ENCODE measurements at regions not wholly inside any gene's neighbourhood (a gene's known extent, or its start where the extent isn't known, plus 50 kb on each side); places are given as distances from the start of the nearest gene placed in this dataset.
"Not testable (repeated sequence)": the region's sequence is repeated elsewhere in the genome, so short reads cannot be mapped to it uniquely, and the experiment has no call there.

DNA sequence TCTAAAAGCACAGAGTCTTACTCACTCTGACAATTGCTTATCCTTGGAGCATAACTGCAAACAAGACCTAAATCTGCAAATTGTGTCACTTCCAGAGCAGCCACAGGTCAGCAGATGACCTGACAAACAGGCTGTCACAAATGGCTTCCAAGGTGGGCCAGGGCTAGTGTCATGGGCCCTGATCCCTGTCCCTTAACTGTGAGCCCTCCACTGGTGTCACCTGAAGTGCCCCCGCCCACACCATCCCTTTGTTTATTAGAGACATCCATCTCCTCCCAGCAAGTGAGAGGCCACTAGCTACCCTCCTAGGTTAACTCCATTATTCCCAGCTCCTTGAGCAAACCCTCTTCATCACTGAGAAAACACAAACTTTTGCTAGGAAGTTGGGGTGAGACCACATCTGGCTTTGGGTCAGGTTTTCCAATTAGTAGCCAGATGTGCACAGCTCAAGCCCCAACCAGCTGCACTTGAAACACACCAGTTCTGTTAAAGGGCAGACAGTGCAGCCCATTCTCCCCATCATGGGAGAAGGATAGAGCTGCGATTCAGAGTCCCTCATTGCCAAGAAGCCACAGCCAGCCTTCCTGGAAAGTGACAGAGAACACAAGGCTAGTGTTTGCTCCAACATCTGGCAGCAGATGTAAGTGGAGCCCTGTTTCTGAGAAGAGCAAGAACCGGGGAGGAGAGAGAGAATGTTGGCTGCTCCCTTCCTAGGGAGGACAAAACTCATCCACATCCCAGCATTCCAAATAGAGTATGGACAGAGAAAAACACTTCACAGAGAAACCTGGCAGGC lies 75.7 kb upstream of the NANOS1 start:
- no peak for DNase-seq

GRCh38 chr10:118955531-118955930 lies 74.0 kb upstream of the NANOS1 start:
- DNase-seq = no peak

- DNase-seq = no peak
These were observed 73.3 kb upstream of the NANOS1 start for GRCh38 chr10:118955951-118956801.

DNA sequence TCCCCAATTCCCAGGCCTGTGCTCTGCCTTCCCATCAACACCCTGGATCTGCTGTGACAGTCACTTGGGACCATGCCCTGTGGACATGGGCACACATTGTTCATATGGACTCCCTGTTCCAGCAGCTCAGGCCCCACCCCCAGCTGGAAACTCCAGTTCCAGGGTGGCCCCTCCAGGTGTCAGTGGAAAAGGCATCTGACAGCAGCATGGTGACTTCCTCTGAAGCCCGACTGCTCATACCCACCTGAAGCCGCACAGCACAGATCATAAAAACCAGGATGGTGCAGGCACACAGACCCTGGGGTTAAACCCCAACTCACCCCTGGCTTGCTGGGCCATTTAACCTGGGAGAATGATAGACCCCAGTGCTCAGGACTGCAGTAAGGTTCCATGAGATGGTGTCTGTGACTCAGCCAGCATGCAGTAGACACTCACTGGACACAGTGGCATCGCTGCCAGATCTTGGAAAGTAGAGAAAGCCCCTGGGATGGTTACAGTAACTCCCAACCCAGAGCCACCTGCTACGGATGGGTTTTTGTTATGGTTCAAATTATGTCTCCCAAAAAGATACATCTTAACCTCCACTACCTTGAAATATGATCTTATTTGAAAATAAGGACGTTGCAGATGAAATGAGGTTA lies 72.6 kb upstream of the NANOS1 start:
- DNase-seq = no peak

- DNase-seq = no peak
These were observed 72.1 kb upstream of the NANOS1 start for GRCh38 chr10:118957443-118957825.

GRCh38 chr10:118957966-118958365 lies 71.5 kb upstream of the NANOS1 start:
- no peak for DNase-seq

DNA sequence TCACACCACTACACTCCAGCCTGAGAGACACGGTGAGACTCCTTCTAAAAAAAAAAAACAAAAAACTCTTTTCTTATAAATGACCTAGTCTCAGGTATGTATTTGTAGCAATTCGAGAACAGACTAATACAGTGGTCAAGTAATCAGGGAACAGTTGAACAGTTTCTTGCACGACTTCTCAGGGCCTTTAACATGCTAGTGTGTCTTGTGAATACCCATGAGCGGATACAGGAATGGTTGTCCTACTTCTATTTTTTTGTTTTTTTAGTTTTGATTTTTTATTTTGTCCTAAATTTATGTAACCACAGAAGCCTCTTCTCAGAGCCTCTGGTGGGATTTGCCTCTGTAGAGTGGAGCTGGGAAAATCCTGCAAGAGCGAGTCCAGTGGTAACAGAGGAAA lies 71.0 kb upstream of the NANOS1 start:
- no peak for DNase-seq

DNA sequence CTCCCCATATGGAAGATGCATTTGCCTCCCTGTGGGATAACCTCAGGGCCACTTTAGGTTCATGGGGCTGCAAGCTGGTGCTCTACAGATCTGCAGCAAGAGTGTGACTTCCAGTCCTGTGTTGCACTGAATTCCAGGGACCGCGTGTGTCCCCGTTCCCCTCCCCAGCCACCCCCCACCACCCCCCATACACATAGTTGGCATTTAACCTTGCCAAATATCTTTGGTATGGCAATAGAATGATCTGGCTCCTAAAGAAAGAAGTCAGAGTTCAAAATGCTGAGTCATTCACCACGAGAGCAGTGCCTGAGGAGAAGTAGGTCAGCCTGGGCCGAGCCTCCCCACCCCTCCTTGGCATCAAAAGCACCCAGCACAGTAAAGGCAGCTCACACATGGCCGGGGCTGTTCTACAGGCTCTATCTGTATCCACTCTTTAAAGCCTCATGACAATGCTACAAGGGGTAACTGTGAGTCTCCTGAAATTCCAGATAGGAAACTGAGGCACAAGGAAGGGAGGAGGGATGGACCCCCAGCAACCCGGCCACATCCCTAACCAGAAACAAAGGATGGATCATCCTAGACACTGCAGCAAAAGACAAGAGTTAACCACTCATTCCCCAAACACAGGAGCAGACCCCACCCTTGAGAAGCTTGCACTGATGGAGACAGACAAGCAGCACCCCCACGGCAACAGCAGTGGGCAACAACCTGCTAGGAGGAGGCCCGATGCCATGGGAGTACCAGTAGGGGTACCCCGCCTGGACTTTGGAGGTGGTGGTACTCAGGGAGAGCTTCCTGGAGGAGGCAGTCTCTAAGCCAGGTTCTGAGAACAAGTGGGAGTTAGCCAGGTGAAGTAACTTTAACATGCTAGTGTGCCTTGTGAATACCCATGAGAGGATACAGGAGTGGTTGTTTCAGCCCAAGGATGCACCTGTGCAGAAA lies 70.3 kb upstream of the NANOS1 start:
- DNase-seq = no peak

- DNase-seq = no peak
These were observed 69.1 kb upstream of the NANOS1 start for GRCh38 chr10:118960157-118961090.

DNA sequence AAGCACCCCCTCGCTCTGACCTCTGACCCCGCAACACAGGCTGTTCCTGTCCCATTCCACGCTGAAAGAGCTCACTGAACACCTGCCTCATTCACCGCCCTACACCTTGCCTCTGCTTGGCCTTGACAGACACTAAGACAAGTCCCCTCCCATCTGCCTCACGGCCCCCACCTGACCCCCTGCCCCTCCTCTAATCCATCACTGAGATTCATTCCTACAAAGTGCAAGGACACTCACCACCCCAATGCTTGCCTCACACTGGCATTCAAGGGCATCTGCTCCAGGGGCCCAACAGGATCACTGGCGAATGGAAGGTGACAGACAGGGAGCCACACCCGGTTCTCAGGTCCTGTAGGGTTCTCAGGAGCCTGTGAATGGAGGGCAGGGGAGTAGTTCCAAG lies 68.1 kb upstream of the NANOS1 start:
- DNase-seq = no peak

DNA sequence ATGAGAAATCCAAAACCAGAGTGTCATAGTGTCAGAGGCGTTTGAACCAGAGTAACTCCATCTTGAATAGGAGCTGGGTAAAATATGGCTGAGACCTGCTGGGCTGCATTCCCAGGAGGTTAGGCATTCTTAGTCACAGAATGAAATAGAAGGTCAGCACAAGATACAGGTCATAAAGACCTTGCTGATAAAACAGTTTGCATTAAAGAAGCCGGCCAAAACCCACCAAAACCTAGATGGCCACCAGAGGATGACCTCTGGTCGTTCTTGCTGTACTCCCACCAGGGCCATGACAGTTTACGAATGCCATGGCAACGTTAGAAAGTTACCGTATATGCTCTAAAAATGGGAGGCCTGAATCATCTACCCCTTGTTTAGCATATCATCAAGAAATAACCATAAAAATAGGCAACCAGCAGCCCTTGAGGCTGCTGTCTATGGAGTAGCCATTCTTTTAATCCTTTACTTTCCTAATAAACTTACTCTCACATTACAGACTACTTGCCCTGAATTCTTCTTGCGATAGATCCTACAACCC lies 67.1 kb upstream of the NANOS1 start:
- not testable (repeated sequence) for DNase-seq

DNA sequence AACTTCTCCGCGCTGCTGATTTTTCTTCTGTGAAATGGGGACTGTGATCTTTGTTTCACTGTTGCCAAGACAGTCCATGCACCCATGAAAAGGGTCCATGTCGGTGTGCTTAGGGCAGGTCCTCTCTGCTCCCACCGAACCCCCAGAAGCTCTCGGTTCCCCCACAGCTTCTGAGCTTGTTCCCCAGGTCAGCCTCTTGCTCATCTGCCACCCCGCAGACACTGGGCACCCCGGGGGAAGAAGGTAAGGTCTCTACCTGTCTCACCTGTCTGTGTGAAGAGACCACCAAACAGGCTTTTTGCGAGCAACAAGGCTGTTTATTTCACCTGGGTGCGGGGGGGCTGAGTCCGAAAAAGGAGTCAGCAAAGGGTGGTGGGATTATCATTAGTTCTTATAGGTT lies 66.2 kb upstream of the NANOS1 start:
- DNase-seq = no peak

GRCh38 chr10:118963933-118964332 lies 65.6 kb upstream of the NANOS1 start:
- no peak for DNase-seq

- not testable (repeated sequence) for DNase-seq
These were observed 65.0 kb upstream of the NANOS1 start for GRCh38 chr10:118964476-118964875.

GRCh38 chr10:118965096-118965495 lies 64.4 kb upstream of the NANOS1 start:
- DNase-seq = no peak

DNA sequence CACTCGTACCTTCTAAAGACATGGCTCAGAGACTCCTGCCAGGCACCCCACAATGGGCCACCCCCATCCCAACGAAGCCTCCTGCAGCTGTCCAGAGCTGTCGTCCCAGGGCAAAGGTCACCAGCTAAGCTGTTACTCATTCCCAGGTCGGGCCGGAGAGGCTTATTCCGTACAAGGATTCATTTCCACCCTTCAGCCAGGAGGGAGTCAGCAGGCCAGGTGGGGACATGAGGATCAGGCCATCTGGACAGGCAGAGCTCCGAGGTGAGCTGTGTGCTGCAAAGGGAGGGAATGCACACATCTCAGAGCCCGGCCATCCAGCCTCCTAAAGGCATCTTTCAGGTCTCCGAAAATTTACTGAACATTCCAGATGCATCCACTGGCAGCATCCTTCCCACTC lies 63.9 kb upstream of the NANOS1 start:
- DNase-seq = no peak

GRCh38 chr10:118966076-118966849 lies 63.3 kb upstream of the NANOS1 start:
- DNase-seq = no peak

- no peak for DNase-seq
These were observed 62.7 kb upstream of the NANOS1 start for GRCh38 chr10:118966850-118967125.

DNA sequence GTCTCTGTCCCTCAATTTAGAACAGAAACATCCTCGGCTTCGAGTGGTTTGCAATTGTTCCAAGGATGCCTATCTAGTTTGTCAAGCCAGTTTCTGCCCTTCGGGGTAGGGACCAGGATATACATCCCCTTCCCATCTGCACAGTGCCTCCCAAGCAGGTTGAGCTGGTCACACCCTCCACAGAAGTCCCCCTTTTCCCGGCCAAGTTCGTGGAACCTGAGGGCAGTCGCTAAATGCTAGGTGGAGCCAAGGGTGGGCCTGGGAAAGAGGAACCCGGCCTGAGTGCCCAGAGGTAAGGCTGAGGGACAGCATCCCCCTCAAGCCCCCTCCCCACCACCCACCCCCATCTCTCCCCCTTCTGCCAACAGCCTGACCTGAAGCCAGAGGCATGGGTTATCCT lies 62.4 kb upstream of the NANOS1 start:
- DNase-seq = no peak

DNA sequence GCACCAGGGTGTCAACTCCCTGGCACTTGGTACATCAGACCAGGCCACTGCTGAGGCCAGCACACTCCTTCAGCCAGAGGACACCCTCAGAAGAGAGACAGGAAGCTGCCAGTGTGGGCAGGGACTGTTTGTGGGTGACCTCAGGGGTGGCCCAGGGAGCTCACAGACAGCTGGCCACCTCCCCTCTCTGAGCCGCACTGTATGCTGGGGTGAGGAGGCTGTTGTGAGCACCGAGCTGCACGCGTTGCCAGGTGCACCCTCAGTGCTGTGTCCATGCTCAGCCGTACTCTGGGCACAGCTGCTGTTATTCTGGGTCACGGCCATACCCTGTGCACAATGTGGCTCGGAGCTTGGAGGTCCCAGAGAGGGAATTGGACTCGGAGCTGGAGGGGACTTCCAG lies 61.5 kb upstream of the NANOS1 start:
- DNase-seq = no peak

- DNase-seq = peak; percentile 3
These were observed 61.0 kb upstream of the NANOS1 start for GRCh38 chr10:118968482-118968881.
